ENCODE measurements at regions not wholly inside any gene's neighbourhood (a gene's known extent, or its start where the extent isn't known, plus 50 kb on each side); places are given as distances from the start of the nearest gene placed in this dataset.

- TF ChIP-seq CTCF (IDR thresholded peaks at IDR 0.05; ENCODE audit: low read length): no peak
- no peak for TF ChIP-seq EZH2 (IDR thresholded peaks at IDR 0.05; ENCODE audit: borderline replicate concordance, low read length)
- Histone ChIP-seq H3K9ac (ENCODE audit: low read length) (no peak overlapping the region), H3K9me2 (ENCODE audit: low read depth, low read length) (no peaks in the 10 kb centered on the region), H3F3A (ENCODE audit: insufficient read depth, low read length) (no peaks in the 10 kb centered on the region), H3K27ac (ENCODE audit: low read depth, low read length, poor library complexity, severe bottlenecking) (no peak overlapping the region), H3K9me3 (ENCODE audit: low read length) (no peaks in the 10 kb centered on the region), H2AFZ (ENCODE audit: low read length) (no peak overlapping the region), H3K36me3 (ENCODE audit: insufficient read depth, low read length) (no peaks in the 10 kb centered on the region), H3K4me3 (ENCODE audit: low read depth, low read length, poor library complexity, severe bottlenecking) (no peak overlapping the region), H4K20me1 (ENCODE audit: insufficient read depth, low read length) (no peaks in the 10 kb centered on the region), H3K79me2 (ENCODE audit: insufficient read depth, low read length) (no peaks in the 10 kb centered on the region), H3K4me1 (ENCODE audit: insufficient read depth, low read length, severe bottlenecking) (no peaks in the 10 kb centered on the region), H3K27me3 (ENCODE audit: insufficient read depth, low read length) (peaks cover 6% of the 10 kb centered on the region), H3K4me2 (ENCODE audit: low read length) (no peak overlapping the region)
Measured at GRCh38 chr20:57819691-57820380, 110.0 kb upstream of the PMEPA1 start.

- Histone ChIP-seq H3K27ac (ENCODE audit: low read depth, low read length, poor library complexity, severe bottlenecking) (no peak overlapping the region), H3K36me3 (ENCODE audit: insufficient read depth, low read length) (no peaks in the 10 kb centered on the region), H3K4me1 (ENCODE audit: insufficient read depth, low read length, severe bottlenecking) (no peaks in the 10 kb centered on the region), H3K9me2 (ENCODE audit: low read depth, low read length) (no peaks in the 10 kb centered on the region), H3F3A (ENCODE audit: insufficient read depth, low read length) (no peaks in the 10 kb centered on the region), H3K79me2 (ENCODE audit: insufficient read depth, low read length) (no peaks in the 10 kb centered on the region), H4K20me1 (ENCODE audit: insufficient read depth, low read length) (no peaks in the 10 kb centered on the region), H3K9me3 (ENCODE audit: low read length) (no peaks in the 10 kb centered on the region), H3K27me3 (ENCODE audit: insufficient read depth, low read length) (peaks cover 6% of the 10 kb centered on the region), H3K9ac (ENCODE audit: low read length) (no peak overlapping the region), H3K4me3 (ENCODE audit: low read depth, low read length, poor library complexity, severe bottlenecking) (no peak overlapping the region), H2AFZ (ENCODE audit: low read length) (no peak overlapping the region), H3K4me2 (ENCODE audit: low read length) (no peak overlapping the region)
- no peak for TF ChIP-seq CTCF (IDR thresholded peaks at IDR 0.05; ENCODE audit: low read length)
- no peak for TF ChIP-seq EZH2 (IDR thresholded peaks at IDR 0.05; ENCODE audit: borderline replicate concordance, low read length)
Measured at GRCh38 chr20:57819291-57819690, 109.5 kb upstream of the PMEPA1 start.

GRCh38 chr20:57818418-57819181 is 108.8 kb upstream of the PMEPA1 start:
- H2AFZ ChIP-seq (ENCODE audit: low read length): no peak overlapping the region
- H3K27me3 ChIP-seq (ENCODE audit: insufficient read depth, low read length): peaks cover 6% of the 10 kb centered on the region
- no peaks in the 10 kb centered on the region for H3K79me2 ChIP-seq (ENCODE audit: insufficient read depth, low read length)
- no peak overlapping the region for H3K4me3 ChIP-seq (ENCODE audit: low read depth, low read length, poor library complexity, severe bottlenecking)
- no peaks in the 10 kb centered on the region for H3K36me3 ChIP-seq (ENCODE audit: insufficient read depth, low read length)
- no peaks in the 10 kb centered on the region for H3K9me2 ChIP-seq (ENCODE audit: low read depth, low read length)
- no peaks in the 10 kb centered on the region for H3K9me3 ChIP-seq (ENCODE audit: low read length)
- TF ChIP-seq EZH2 (IDR thresholded peaks at IDR 0.05; ENCODE audit: borderline replicate concordance, low read length) (no peak), CTCF (IDR thresholded peaks at IDR 0.05; ENCODE audit: low read length) (no peak)
- H3K9ac ChIP-seq (ENCODE audit: low read length): no peak overlapping the region
- no peaks in the 10 kb centered on the region for H4K20me1 ChIP-seq (ENCODE audit: insufficient read depth, low read length)
- H3F3A ChIP-seq (ENCODE audit: insufficient read depth, low read length): no peaks in the 10 kb centered on the region
- no peaks in the 10 kb centered on the region for H3K4me1 ChIP-seq (ENCODE audit: insufficient read depth, low read length, severe bottlenecking)
- no peak overlapping the region for H3K27ac ChIP-seq (ENCODE audit: low read depth, low read length, poor library complexity, severe bottlenecking)
- H3K4me2 ChIP-seq (ENCODE audit: low read length): no peak overlapping the region

All from OCI-LY1 (cell line).